WTC11 (cell line): ENCODE measurements at regions not wholly inside any gene's neighbourhood (a gene's known extent, or its start where the extent isn't known, plus 50 kb on each side); places are given as distances from the start of the nearest gene placed in this dataset.

ENCODE experiments used
- ATAC-seq: fragments of 200-7000 bp; cut with Tn5 transposase; 2 replicates; pipeline ENCODE4 v1.10.0; 2021; ENCODE audit warnings: mild to moderate bottlenecking, moderate library complexity
- CTCF ChIA-PET: fragments of 300-600 bp; sonication (Branson Sonifier 250); formaldehyde crosslinking; loops from one replicate; lab custom pipeline; 2021; ENCODE audit warnings: antibody characterized with exemption; lab: Charles Lee
- POLR2A ChIA-PET: fragments of 350-600 bp; sonication (Branson Sonifier 250); formaldehyde crosslinking; loops from one replicate; lab custom pipeline; 2021; ENCODE audit warnings: antibody characterized with exemption; lab: Charles Lee
- DNase-seq: peaks from one replicate; pipeline ENCODE4 v3.0.0; 2021; ENCODE audit warnings: low spot score
- H3K27ac Mint-ChIP-seq: 2 replicates; pipeline ENCODE4 v1.8.0; 2021; ENCODE audit warnings: mixed read lengths
- H3K27me3 Mint-ChIP-seq: 2 replicates; pipeline ENCODE4 v1.8.0; 2021; ENCODE audit warnings: low read depth, mild to moderate bottlenecking, moderate library complexity, mixed read lengths
- H3K36me3 Mint-ChIP-seq: 2 replicates; pipeline ENCODE4 v1.8.0; 2021; ENCODE audit warnings: mixed read lengths
- H3K4me1 Mint-ChIP-seq: 2 replicates; pipeline ENCODE4 v1.8.0; 2022; ENCODE audit warnings: mixed read lengths
- H3K4me3 Mint-ChIP-seq: 2 replicates; pipeline ENCODE4 v1.8.0; 2021; ENCODE audit warnings: mild to moderate bottlenecking, moderate library complexity, mixed read lengths
- H3K9me3 Mint-ChIP-seq: 2 replicates; pipeline ENCODE4 v1.8.0; 2021; ENCODE audit warnings: mixed read lengths
- ATF1 ChIP-seq: sonication (generic); formaldehyde crosslinking; IDR thresholded peaks from 2 replicates; pipeline ENCODE4 v1.8.1; 2023; ENCODE audit warnings: mild to moderate bottlenecking, moderate library complexity, missing genetic modification reagents
- ATF3 ChIP-seq: sonication (generic); formaldehyde crosslinking; conservative IDR thresholded peaks from 2 replicates; pipeline ENCODE4 v1.8.1; 2022; ENCODE audit warnings: mild to moderate bottlenecking, missing genetic modification reagents
- CTCF ChIP-seq: fragments of 200-600 bp; IDR thresholded peaks from 2 replicates; pipeline ENCODE4 v1.8.0; 2022; ENCODE audit warnings: antibody characterized with exemption
- GABPB1 ChIP-seq: sonication (generic); formaldehyde crosslinking; IDR thresholded peaks from 2 replicates; pipeline ENCODE4 v1.8.1; 2023; ENCODE audit warnings: mild to moderate bottlenecking, missing genetic modification reagents
- GTF2I ChIP-seq: fragments of 250-450 bp; sonication (Bioruptor Pico); conservative IDR thresholded peaks from 2 replicates; pipeline ENCODE4 v1.4.0; 2021; ENCODE audit warnings: mild to moderate bottlenecking
- KAT7 ChIP-seq: sonication (generic); formaldehyde crosslinking; IDR thresholded peaks from 2 replicates; pipeline ENCODE4 v1.8.1; 2023; ENCODE audit warnings: missing genetic modification reagents, mild to moderate bottlenecking, borderline replicate concordance
- MYBL2 ChIP-seq: sonication (generic); formaldehyde crosslinking; IDR thresholded peaks from 2 replicates; pipeline ENCODE4 v1.8.1; 2023; ENCODE audit warnings: mild to moderate bottlenecking, moderate library complexity, missing genetic modification reagents
- NR1H2 ChIP-seq: sonication (generic); formaldehyde crosslinking; IDR thresholded peaks from 2 replicates; pipeline ENCODE4 v1.9.0; 2021; ENCODE audit warnings: mild to moderate bottlenecking, moderate library complexity, missing genetic modification reagents
- NR3C1 ChIP-seq: sonication (generic); formaldehyde crosslinking; conservative IDR thresholded peaks from 2 replicates; pipeline ENCODE4 v1.8.1; 2023; ENCODE audit warnings: low read depth, mild to moderate bottlenecking, missing genetic modification reagents
- PRDM15 ChIP-seq: sonication (generic); formaldehyde crosslinking; IDR thresholded peaks from 2 replicates; pipeline ENCODE4 v1.8.0; 2022; ENCODE audit warnings: missing genetic modification reagents
- RORB ChIP-seq: fragments of 250-450 bp; sonication (Bioruptor Pico); IDR thresholded peaks from 2 replicates; pipeline ENCODE4 v1.9.0; 2021; ENCODE audit warnings: mild to moderate bottlenecking
- STAT6 ChIP-seq: sonication (generic); formaldehyde crosslinking; conservative IDR thresholded peaks from 2 replicates; pipeline ENCODE4 v1.8.1; 2023; ENCODE audit warnings: mild to moderate bottlenecking, low read depth, missing genetic modification reagents, moderate library complexity
- TCF7 ChIP-seq: sonication (generic); formaldehyde crosslinking; IDR thresholded peaks from 2 replicates; pipeline ENCODE4 v1.8.0; 2022; ENCODE audit warnings: mild to moderate bottlenecking, low read depth, missing genetic modification reagents, moderate library complexity
- TEAD1 ChIP-seq: sonication (generic); formaldehyde crosslinking; IDR thresholded peaks from 2 replicates; pipeline ENCODE4 v1.8.0; 2022; ENCODE audit warnings: mild to moderate bottlenecking, missing genetic modification reagents
- TP53 ChIP-seq: sonication (generic); formaldehyde crosslinking; IDR thresholded peaks from 2 replicates; pipeline ENCODE4 v1.8.1; 2023; ENCODE audit warnings: mild to moderate bottlenecking, missing genetic modification reagents
- ZBTB21 ChIP-seq: sonication (generic); formaldehyde crosslinking; IDR thresholded peaks from 2 replicates; pipeline ENCODE4 v1.8.1; 2023; ENCODE audit warnings: mild to moderate bottlenecking, missing genetic modification reagents, borderline replicate concordance
- ZBTB43 ChIP-seq: sonication (generic); formaldehyde crosslinking; IDR thresholded peaks from 2 replicates; pipeline ENCODE4 v1.8.1; 2023; ENCODE audit warnings: mild to moderate bottlenecking, missing genetic modification reagents
- ZNF232 ChIP-seq: sonication (generic); formaldehyde crosslinking; IDR thresholded peaks from 2 replicates; pipeline ENCODE4 v1.8.0; 2022; ENCODE audit warnings: mild to moderate bottlenecking, missing genetic modification reagents
- ZNF671 ChIP-seq: fragments of 250-450 bp; sonication (Bioruptor Pico); IDR thresholded peaks from 2 replicates; pipeline ENCODE4 v1.8.0; 2021; ENCODE audit warnings: mild to moderate bottlenecking

GRCh38 chr3:124053871-124054270 is 61.9 kb upstream of the ROPN1 start:
- H3K27me3 Mint-ChIP-seq = peaks cover 5% of the 10 kb centered on the region; the same call in 1 of the 2 replicates
- TF ChIP-seq ZBTB21 (no peak), TP53 (no peak), ZBTB43 (no peak), MYBL2 (CRISPR knock-in tag) (no peak), RORB (CRISPR knock-in tag) (no peak), TEAD1 (CRISPR knock-in tag) (no peak), ZNF671 (CRISPR knock-in tag) (no peak), CTCF (no peak), ZNF232 (CRISPR knock-in tag) (no peak), ATF3 (no peak), NR3C1 (no peak), PRDM15 (CRISPR knock-in tag) (no peak), TCF7 (CRISPR knock-in tag) (no peak), NR1H2 (CRISPR knock-in tag) (no peak), GTF2I (CRISPR knock-in tag) (no peak), STAT6 (no peak), ATF1 (CRISPR knock-in tag) (no peak), KAT7 (CRISPR knock-in tag) (no peak), GABPB1 (no peak)
- ChIA-PET POLR2A (no interaction called here), CTCF (no interaction called here)
- peak; percentile 36; the same call in 1 of the 2 replicates for ATAC-seq
- H3K36me3 Mint-ChIP-seq = peaks cover 9% of the 10 kb centered on the region; the same call in 1 of the 2 replicates
- no peak for DNase-seq
- peaks cover 16% of the 10 kb centered on the region for H3K9me3 Mint-ChIP-seq
- H3K4me1 Mint-ChIP-seq = peaks cover 6% of the 10 kb centered on the region; the same call in 1 of the 2 replicates
- H3K27ac Mint-ChIP-seq = no peak overlapping the region
- H3K4me3 Mint-ChIP-seq = no peak overlapping the region
